Karpas-422 (cell line): ENCODE measurements at regions not wholly inside any gene's neighbourhood (a gene's known extent, or its start where the extent isn't known, plus 50 kb on each side); places are given as distances from the start of the nearest gene placed in this dataset.

Experiments used
- DNase-seq: peaks from one replicate; pipeline ENCODE4 v3.0.0-alpha.2; 2015
- H2AFZ ChIP-seq: fragments of 200-600 bp; sonication (generic); 2 replicates; pipeline ENCODE4 v1.6.1; 2014; ENCODE audit warnings: antibody characterized with exemption, low read length, mixed read lengths
- H3K27ac ChIP-seq: fragments of 200-600 bp; sonication (generic); 2 replicates; pipeline ENCODE4 v1.5.1; 2014; ENCODE audit warnings: mild to moderate bottlenecking, low read length, moderate library complexity
- H3K27me3 ChIP-seq: fragments of 200-600 bp; sonication (generic); 2 replicates; pipeline ENCODE4 v1.6.1; 2014; ENCODE audit warnings: low read length, mixed read lengths
- H3K36me3 ChIP-seq: fragments of 200-600 bp; sonication (generic); 2 replicates; pipeline ENCODE4 v1.6.1; 2014; ENCODE audit warnings: low read length, mixed read lengths; ENCODE audit not compliant: insufficient read depth
- H3K4me1 ChIP-seq: fragments of 200-600 bp; sonication (generic); 2 replicates; pipeline ENCODE4 v1.6.1; 2014; ENCODE audit warnings: mild to moderate bottlenecking, low read length, mixed read lengths
- H3K4me2 ChIP-seq: fragments of 200-600 bp; sonication (generic); 2 replicates; pipeline ENCODE4 v1.6.1; 2014; ENCODE audit warnings: low read length, low read depth, mild to moderate bottlenecking; ENCODE audit not compliant: poor library complexity, severe bottlenecking
- H3K4me3 ChIP-seq: fragments of 200-600 bp; sonication (generic); 2 replicates; pipeline ENCODE4 v1.5.1; 2014; ENCODE audit warnings: mild to moderate bottlenecking, antibody characterized with exemption, low read length, mixed read lengths
- H3K79me2 ChIP-seq: fragments of 200-600 bp; sonication (generic); 2 replicates; pipeline ENCODE4 v1.6.1; 2014; ENCODE audit warnings: mild to moderate bottlenecking, low read length, mixed read lengths
- H3K9ac ChIP-seq: fragments of 200-600 bp; sonication (generic); 2 replicates; pipeline ENCODE4 v1.6.0; 2014; ENCODE audit warnings: low read length
- H3K9me2 ChIP-seq: fragments of 200-600 bp; sonication (generic), shearing (Covaris generic); replicated peaks from 2 replicates; pipeline ENCODE4 v1.6.0; 2014; ENCODE audit warnings: mild to moderate bottlenecking, low read length, moderate library complexity; ENCODE audit not compliant: insufficient read depth
- H3K9me3 ChIP-seq: fragments of 300-700, 200-600 bp; sonication (generic); 2 replicates; pipeline ENCODE4 v1.6.1; 2014; ENCODE audit warnings: low read length, mixed read lengths
- H4K20me1 ChIP-seq: fragments of 200-600 bp; sonication (generic); 2 replicates; pipeline ENCODE4 v1.6.1; 2014; ENCODE audit warnings: mild to moderate bottlenecking, antibody characterized with exemption, low read length, low read depth; ENCODE audit not compliant: insufficient read depth

GRCh38 chr3:174377096-174377495 lies 482.0 kb upstream of the NAALADL2 start:
- Histone ChIP-seq H3K27me3 (no peaks in the 10 kb centered on the region), H3K9me3 (peaks cover 9% of the 10 kb centered on the region), H2AFZ (no peak overlapping the region), H3K27ac (no peak overlapping the region), H3K9ac (no peak overlapping the region), H3K36me3 (no peaks in the 10 kb centered on the region), H3K9me2 (no peaks in the 10 kb centered on the region), H3K4me3 (no peak overlapping the region), H3K79me2 (no peaks in the 10 kb centered on the region), H4K20me1 (no peaks in the 10 kb centered on the region), H3K4me2 (no peak overlapping the region), H3K4me1 (no peaks in the 10 kb centered on the region)
- no peak for DNase-seq

DNA sequence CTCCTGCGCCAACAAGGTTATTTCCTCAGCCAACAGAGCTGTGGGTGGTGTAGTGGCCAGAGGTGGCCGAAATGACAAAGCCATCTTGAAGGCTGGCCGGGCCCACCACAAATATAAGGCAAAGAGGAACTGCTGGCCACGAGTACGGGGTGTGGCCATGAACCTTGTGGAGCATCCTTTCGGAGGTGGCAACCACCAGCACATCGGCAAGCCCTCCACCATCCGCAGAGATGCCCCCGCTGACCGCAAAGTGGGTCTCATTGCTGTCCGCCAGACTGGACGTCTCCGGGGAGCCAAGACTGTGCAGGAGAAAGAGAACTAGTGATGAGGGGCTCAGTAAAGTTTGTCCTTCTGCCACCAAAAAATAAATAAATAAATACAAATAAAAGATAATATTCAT lies 481.4 kb upstream of the NAALADL2 start:
- Histone ChIP-seq H3K9me3 (peaks cover 9% of the 10 kb centered on the region), H3K36me3 (no peaks in the 10 kb centered on the region), H3K4me3 (no peak overlapping the region), H2AFZ (no peak overlapping the region), H3K4me2 (no peak overlapping the region), H3K27me3 (no peaks in the 10 kb centered on the region), H3K4me1 (no peaks in the 10 kb centered on the region), H3K27ac (no peak overlapping the region), H3K9ac (no peak overlapping the region), H3K9me2 (no peaks in the 10 kb centered on the region), H4K20me1 (no peaks in the 10 kb centered on the region), H3K79me2 (no peaks in the 10 kb centered on the region)
- no peak for DNase-seq

DNA sequence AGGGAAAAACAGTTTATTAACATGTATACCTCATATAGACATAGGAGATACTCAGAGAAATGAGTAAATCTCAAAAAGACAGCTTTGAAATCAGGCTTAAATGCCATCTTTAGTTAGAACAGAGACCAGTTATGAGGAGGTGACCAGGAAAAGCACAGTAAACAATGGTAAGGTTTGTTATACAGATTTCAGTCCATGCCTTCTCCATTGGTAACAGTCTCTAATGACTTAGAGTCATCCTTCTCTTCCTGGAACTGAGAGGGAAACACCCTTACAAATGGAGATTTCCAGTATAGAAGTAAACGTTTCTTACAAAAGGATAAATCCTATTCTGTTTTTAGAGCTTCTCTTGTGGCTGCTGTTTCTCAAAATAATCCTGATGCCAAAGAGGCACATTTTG lies 476.3 kb upstream of the NAALADL2 start:
- no peaks in the 10 kb centered on the region for H3K9me2 ChIP-seq
- no peak overlapping the region for H3K4me2 ChIP-seq
- no peaks in the 10 kb centered on the region for H3K79me2 ChIP-seq
- no peak for DNase-seq
- no peaks in the 10 kb centered on the region for H4K20me1 ChIP-seq
- no peaks in the 10 kb centered on the region for H3K36me3 ChIP-seq
- peaks cover 4% of the 10 kb centered on the region; the same call in 1 of the 2 replicates for H3K9me3 ChIP-seq
- H3K9ac ChIP-seq: no peak overlapping the region
- no peak overlapping the region for H3K27ac ChIP-seq
- no peak overlapping the region for H2AFZ ChIP-seq
- no peaks in the 10 kb centered on the region for H3K27me3 ChIP-seq
- no peaks in the 10 kb centered on the region for H3K4me1 ChIP-seq
- H3K4me3 ChIP-seq: no peak overlapping the region

- no peaks in the 10 kb centered on the region for H4K20me1 ChIP-seq
- H3K9me3 ChIP-seq: peaks cover 8% of the 10 kb centered on the region
- H3K4me1 ChIP-seq: no peaks in the 10 kb centered on the region
- no peak for DNase-seq
- H3K4me2 ChIP-seq: no peak overlapping the region
- H3K27ac ChIP-seq: no peak overlapping the region
- H3K4me3 ChIP-seq: no peak overlapping the region
- H3K9me2 ChIP-seq: no peaks in the 10 kb centered on the region
- no peaks in the 10 kb centered on the region for H3K27me3 ChIP-seq
- no peaks in the 10 kb centered on the region for H3K79me2 ChIP-seq
- H3K36me3 ChIP-seq: no peaks in the 10 kb centered on the region
- H2AFZ ChIP-seq: no peak overlapping the region
- no peak overlapping the region for H3K9ac ChIP-seq
These were observed 471.4 kb upstream of the NAALADL2 start for GRCh38 chr3:174387736-174388135.

GRCh38 chr3:174397848-174398247 lies 461.3 kb upstream of the NAALADL2 start:
- DNase-seq: no peak
- Histone ChIP-seq H2AFZ (no peak overlapping the region), H3K4me3 (no peak overlapping the region), H3K27ac (no peak overlapping the region), H3K9ac (no peak overlapping the region), H3K79me2 (no peaks in the 10 kb centered on the region), H3K4me1 (no peaks in the 10 kb centered on the region), H3K9me2 (no peaks in the 10 kb centered on the region), H3K4me2 (no peak overlapping the region), H4K20me1 (no peaks in the 10 kb centered on the region), H3K36me3 (no peaks in the 10 kb centered on the region), H3K9me3 (peaks cover 24% of the 10 kb centered on the region), H3K27me3 (no peaks in the 10 kb centered on the region)

DNA sequence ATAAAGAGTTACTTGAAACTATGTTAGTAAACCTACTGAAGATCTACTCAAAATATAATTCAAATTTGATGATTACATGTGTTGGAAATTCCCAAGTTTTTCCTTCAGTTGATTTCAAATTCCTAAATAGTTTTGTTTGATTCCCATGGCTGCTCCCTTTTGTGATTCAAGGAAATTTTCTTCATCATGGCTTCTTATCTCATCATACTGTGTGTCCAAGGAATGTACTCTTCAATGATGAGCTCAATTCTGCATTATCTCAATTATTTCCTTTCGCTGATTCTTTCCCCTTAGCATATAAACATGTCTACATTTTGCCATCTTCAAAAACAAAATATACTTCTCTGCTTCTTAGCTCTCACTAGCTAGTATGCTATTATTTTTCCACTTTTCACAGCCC lies 460.4 kb upstream of the NAALADL2 start:
- H3K9me3 ChIP-seq: peaks cover 25% of the 10 kb centered on the region
- no peaks in the 10 kb centered on the region for H3K27me3 ChIP-seq
- no peak overlapping the region for H3K27ac ChIP-seq
- no peaks in the 10 kb centered on the region for H3K79me2 ChIP-seq
- H3K4me2 ChIP-seq: no peak overlapping the region
- no peak overlapping the region for H3K9ac ChIP-seq
- H3K4me3 ChIP-seq: no peak overlapping the region
- no peak for DNase-seq
- H3K4me1 ChIP-seq: no peaks in the 10 kb centered on the region
- no peaks in the 10 kb centered on the region for H3K9me2 ChIP-seq
- no peaks in the 10 kb centered on the region for H4K20me1 ChIP-seq
- no peaks in the 10 kb centered on the region for H3K36me3 ChIP-seq
- no peak overlapping the region for H2AFZ ChIP-seq

- no peak for DNase-seq
- no peak overlapping the region for H2AFZ ChIP-seq
- H3K27me3 ChIP-seq: no peaks in the 10 kb centered on the region
- H3K9me2 ChIP-seq: no peaks in the 10 kb centered on the region
- H3K79me2 ChIP-seq: no peaks in the 10 kb centered on the region
- H3K4me3 ChIP-seq: no peak overlapping the region
- no peak overlapping the region for H3K4me2 ChIP-seq
- H3K9ac ChIP-seq: no peak overlapping the region
- peaks cover 40% of the 10 kb centered on the region for H3K9me3 ChIP-seq
- no peak overlapping the region for H3K27ac ChIP-seq
- no peaks in the 10 kb centered on the region for H4K20me1 ChIP-seq
- no peaks in the 10 kb centered on the region for H3K4me1 ChIP-seq
- no peaks in the 10 kb centered on the region for H3K36me3 ChIP-seq
These were observed 455.3 kb upstream of the NAALADL2 start for GRCh38 chr3:174403831-174404230.

- Histone ChIP-seq H3K4me2 (no peak overlapping the region), H3K36me3 (no peaks in the 10 kb centered on the region), H3K9ac (no peak overlapping the region), H2AFZ (no peak overlapping the region), H3K9me3 (peaks cover 40% of the 10 kb centered on the region), H3K9me2 (no peaks in the 10 kb centered on the region), H3K27me3 (no peaks in the 10 kb centered on the region), H3K4me3 (no peak overlapping the region), H3K79me2 (no peaks in the 10 kb centered on the region), H3K4me1 (no peaks in the 10 kb centered on the region), H4K20me1 (no peaks in the 10 kb centered on the region), H3K27ac (no peak overlapping the region)
- no peak for DNase-seq
These were observed 450.8 kb upstream of the NAALADL2 start for GRCh38 chr3:174408310-174408709.
